HUES64 (cell line): ENCODE measurements at regions not wholly inside any gene's neighbourhood (a gene's known extent, or its start where the extent isn't known, plus 50 kb on each side); places are given as distances from the start of the nearest gene placed in this dataset.
"Not testable (repeated sequence)": the region's sequence is repeated elsewhere in the genome, so short reads cannot be mapped to it uniquely, and the experiment has no call there.

Source experiments
- H3K27ac ChIP-seq: 2 replicates; pipeline ENCODE4 v1.7.0; 2013; ENCODE audit warnings: low read depth, low read length, inconsistent platforms
- H3K27me3 ChIP-seq: 2 replicates; pipeline ENCODE4 v1.6.1; 2013; ENCODE audit warnings: mild to moderate bottlenecking, low read length; ENCODE audit not compliant: insufficient read depth
- H3K36me3 ChIP-seq: 2 replicates; pipeline ENCODE4 v1.6.1; 2013; ENCODE audit warnings: mild to moderate bottlenecking, low read length; ENCODE audit not compliant: insufficient read depth
- H3K4me1 ChIP-seq: 2 replicates; pipeline ENCODE4 v1.6.1; 2013; ENCODE audit warnings: mild to moderate bottlenecking, low read length, moderate library complexity; ENCODE audit not compliant: insufficient read depth
- H3K4me3 ChIP-seq: 2 replicates; pipeline ENCODE4 v1.5.1; 2013; ENCODE audit warnings: mild to moderate bottlenecking, low read length, moderate library complexity
- H3K9ac ChIP-seq: 2 replicates; pipeline ENCODE4 v1.6.1; 2013; ENCODE audit warnings: mild to moderate bottlenecking, low read depth, low read length
- H3K9me3 ChIP-seq: 2 replicates; pipeline ENCODE4 v1.6.1; 2013; ENCODE audit warnings: low read depth, low read length; ENCODE audit not compliant: insufficient read depth
- WGBS: fragments of 150-250, 120-280 bp; methylation state at CpG from one replicate; pipeline ENCODE4 v1.1.7; 2013; ENCODE audit warnings: missing lambda C conversion rate; 5-methylcytosine and 5-hydroxymethylcytosine counted together

DNA sequence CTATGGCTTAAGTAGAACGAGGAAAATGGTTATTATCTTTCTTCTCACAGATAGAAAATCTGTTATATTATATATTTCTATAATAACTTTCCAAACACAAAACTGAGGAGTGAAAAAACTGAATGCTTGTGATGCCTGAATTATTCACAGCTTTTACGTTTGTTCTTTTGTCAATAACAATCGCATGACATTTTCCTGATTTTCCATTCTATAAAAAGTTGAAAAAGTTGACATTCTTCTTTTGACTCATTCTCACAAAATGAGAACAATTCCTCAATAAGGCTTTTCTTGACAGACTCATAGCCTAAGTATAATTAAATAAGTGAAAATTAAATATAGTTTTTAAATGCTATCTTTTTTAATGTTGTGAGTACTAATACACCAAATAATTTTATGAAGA, 288.8 kb upstream of the TGFBR2 start:
- Histone ChIP-seq H3K27me3 (no peaks in the 10 kb centered on the region), H3K9ac (no peak overlapping the region), H3K36me3 (no peaks in the 10 kb centered on the region), H3K4me3 (no peak overlapping the region), H3K9me3 (peaks cover 14% of the 10 kb centered on the region), H3K4me1 (no peaks in the 10 kb centered on the region), H3K27ac (no peak overlapping the region)
- WGBS: 96% methylated on average over 2 of the region's 3 CpGs

DNA sequence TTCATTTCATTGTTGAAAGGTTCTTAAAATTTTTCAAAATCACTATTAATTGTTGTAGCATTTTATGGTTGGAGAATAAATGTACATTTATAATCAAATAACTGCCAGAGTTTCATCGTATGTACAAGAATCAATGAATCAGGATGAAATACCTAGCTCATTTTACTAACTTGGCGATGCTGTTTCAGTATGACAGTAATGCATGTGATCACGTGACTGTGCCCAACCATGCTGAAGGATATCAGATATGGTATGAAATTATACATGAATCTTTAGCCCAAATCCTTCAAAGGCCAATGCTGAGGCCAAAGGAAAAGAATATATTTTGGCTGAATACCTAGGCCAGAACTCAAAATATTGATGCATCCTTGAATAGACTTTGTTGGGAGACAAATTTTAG, 288.3 kb upstream of the TGFBR2 start:
- no peaks in the 10 kb centered on the region for H3K27me3 ChIP-seq
- 100% methylated on average over 3 of the region's 3 CpGs for WGBS
- H3K4me3 ChIP-seq: no peak overlapping the region
- H3K9me3 ChIP-seq: peaks cover 14% of the 10 kb centered on the region
- H3K27ac ChIP-seq: no peak overlapping the region
- no peaks in the 10 kb centered on the region for H3K4me1 ChIP-seq
- H3K9ac ChIP-seq: no peak overlapping the region
- no peaks in the 10 kb centered on the region for H3K36me3 ChIP-seq

DNA sequence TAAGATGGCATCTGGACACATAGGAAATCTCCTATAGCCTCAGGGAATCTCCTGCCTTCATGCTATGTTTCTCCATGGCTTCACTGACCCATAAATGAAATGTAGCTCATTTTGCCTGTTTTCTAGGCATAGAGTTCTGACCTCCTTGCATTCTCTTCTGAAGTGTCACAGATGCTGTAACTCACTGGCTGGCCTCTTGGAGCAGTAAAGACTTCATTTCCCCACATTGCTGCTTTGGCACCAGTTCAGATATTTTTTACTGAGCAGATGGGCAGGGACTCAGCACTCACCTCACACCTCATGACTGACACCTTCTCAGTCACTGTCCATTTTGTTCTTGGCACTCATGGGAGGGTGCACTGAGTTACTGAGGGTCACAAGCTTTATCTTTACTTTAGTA, 286.7 kb upstream of the TGFBR2 start:
- Histone ChIP-seq H3K36me3 (no peaks in the 10 kb centered on the region), H3K27ac (no peak overlapping the region), H3K9me3 (peaks cover 14% of the 10 kb centered on the region), H3K4me3 (no peak overlapping the region), H3K27me3 (no peaks in the 10 kb centered on the region), H3K4me1 (no peaks in the 10 kb centered on the region), H3K9ac (no peak overlapping the region)

DNA sequence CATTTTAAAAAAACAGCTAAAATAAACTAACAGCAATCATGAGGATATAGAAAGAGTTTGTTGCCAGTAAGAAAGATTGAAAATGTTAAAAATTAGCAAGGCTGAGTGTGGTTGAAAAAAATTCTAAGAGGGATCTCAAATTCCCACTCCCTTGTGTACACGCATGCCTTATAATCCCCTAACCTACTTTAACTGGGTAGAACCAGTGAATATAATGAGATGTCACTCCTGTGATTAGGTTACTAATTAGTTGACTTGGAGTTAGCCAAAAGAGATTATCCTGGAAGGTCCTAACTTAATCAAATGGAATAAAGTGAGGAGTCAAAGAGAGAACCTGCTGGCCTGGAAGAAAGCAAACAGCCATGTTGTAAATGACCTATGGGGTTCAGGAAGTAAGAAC, 286.0 kb upstream of the TGFBR2 start:
- no peak overlapping the region for H3K4me3 ChIP-seq
- no peaks in the 10 kb centered on the region for H3K36me3 ChIP-seq
- H3K9ac ChIP-seq: no peak overlapping the region
- H3K27ac ChIP-seq: no peak overlapping the region
- peaks cover 14% of the 10 kb centered on the region for H3K9me3 ChIP-seq
- WGBS: no CpG with 5 or more reads among the region's 1 CpG
- no peaks in the 10 kb centered on the region for H3K27me3 ChIP-seq
- no peaks in the 10 kb centered on the region for H3K4me1 ChIP-seq

DNA sequence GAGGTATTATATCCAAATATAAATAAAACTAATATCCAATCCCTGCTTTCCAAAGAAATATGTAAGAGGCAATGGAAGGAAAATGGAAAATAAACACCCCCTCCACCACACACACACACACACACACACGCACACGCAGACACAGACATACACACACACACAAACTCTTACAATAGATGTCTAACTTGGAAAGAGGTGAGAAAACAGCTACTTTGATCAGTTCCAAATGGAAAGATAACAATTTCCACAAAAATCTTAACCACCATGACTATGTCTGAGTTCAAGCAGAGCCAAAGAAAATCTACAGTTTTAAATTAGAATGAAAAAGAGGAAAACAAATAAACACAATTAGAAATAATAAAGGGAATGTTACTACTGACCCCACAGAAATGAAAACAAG, 285.3 kb upstream of the TGFBR2 start:
- H3K4me1 ChIP-seq: no peaks in the 10 kb centered on the region
- H3K27me3 ChIP-seq: no peaks in the 10 kb centered on the region
- no peak overlapping the region for H3K9ac ChIP-seq
- WGBS: 95% methylated on average over 2 of the region's 2 CpGs
- peaks cover 13% of the 10 kb centered on the region for H3K9me3 ChIP-seq
- no peak overlapping the region for H3K27ac ChIP-seq
- no peaks in the 10 kb centered on the region for H3K36me3 ChIP-seq
- no peak overlapping the region for H3K4me3 ChIP-seq

DNA sequence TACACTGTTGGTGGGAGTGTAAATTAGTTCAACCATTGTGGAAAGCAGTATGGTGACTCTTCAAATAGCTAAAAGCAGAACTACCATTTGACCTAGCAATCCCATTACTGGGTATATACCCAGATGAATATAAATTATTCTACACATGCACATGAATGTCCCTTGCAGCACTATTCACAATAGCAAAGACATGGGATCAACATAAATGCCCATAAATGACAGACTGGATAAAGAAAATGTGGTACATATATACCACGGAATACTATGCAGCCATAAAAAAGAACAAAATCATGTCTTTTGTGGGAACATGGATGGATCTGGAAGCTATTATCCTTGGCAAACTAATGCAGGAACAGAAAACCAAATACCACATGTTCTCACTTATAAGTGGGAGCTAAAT, 282.8 kb upstream of the TGFBR2 start:
- H3K27ac ChIP-seq, H3K4me3 ChIP-seq, H3K9ac ChIP-seq, H3K36me3 ChIP-seq, H3K4me1 ChIP-seq, H3K9me3 ChIP-seq, H3K27me3 ChIP-seq: not testable (repeated sequence)
- 100% methylated on average over 1 of the region's 1 CpG for WGBS

DNA sequence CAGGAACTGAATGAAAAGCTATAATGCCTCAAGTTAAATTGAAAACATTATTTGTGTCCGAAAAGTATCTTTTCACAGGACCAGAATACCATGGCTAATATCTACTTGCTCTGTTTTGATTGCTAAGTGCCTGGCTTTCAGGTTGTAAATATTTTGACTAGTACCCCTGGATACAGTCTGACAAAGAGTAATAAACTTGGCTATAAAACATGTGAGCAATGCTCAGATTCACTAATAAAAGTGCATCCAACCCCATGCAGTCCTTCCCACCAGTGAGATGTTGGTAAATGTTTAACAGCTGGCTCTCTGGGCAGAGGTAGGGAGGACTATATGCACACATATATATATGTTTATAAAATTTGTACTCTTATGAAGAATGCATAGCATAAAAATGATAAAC, 281.8 kb upstream of the TGFBR2 start:
- H3K4me1 ChIP-seq: no peaks in the 10 kb centered on the region
- H3K9ac ChIP-seq: no peak overlapping the region
- H3K27ac ChIP-seq: no peak overlapping the region
- 95% methylated on average over 1 of the region's 1 CpG for WGBS
- no peaks in the 10 kb centered on the region for H3K9me3 ChIP-seq
- no peak overlapping the region for H3K4me3 ChIP-seq
- no peaks in the 10 kb centered on the region for H3K36me3 ChIP-seq
- no peaks in the 10 kb centered on the region for H3K27me3 ChIP-seq

DNA sequence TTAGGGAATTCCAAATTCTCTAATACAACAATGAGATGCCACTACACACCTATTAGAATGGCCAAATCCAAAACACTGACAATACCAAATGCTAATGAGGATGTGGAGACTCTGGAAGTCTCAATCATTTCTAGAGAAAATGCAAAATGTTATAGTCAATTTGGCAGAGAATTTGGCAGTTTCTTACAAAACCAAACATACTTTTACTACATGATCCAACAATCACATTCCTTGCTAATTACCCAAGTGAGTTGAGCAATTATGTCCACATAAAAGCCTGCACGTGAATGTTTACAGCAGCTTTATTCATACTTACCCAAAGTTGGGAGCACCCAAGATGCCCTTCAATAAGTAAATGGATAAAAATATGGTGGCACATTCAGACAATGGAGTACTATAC, 278.4 kb upstream of the TGFBR2 start:
- not testable (repeated sequence) for H3K9me3 ChIP-seq, H3K9ac ChIP-seq, H3K36me3 ChIP-seq, H3K27ac ChIP-seq, H3K4me1 ChIP-seq, H3K4me3 ChIP-seq, H3K27me3 ChIP-seq
- 67% methylated on average over 1 of the region's 1 CpG for WGBS

DNA sequence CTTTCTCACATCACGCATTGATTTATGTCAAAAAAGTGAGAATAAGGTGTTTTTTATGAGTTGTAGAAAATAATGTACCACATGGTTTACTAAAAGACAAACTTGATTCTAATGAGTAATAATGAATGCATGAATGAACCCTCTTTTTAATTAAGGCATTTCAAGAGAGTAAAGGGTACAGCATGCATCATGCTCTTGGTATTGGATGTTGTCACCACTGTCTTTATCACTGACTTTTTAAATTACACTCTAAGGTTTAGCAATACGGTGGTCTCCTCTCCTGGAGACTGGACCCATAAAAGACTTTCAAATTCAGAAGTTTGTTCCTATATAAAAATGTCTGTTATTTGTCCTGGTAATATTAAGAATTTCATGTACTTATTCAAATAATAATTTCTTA, 277.5 kb upstream of the TGFBR2 start:
- not testable (repeated sequence) for H3K4me3 ChIP-seq, H3K4me1 ChIP-seq, H3K9ac ChIP-seq, H3K9me3 ChIP-seq, H3K27me3 ChIP-seq, H3K27ac ChIP-seq, H3K36me3 ChIP-seq
- 100% methylated on average over 1 of the region's 2 CpGs for WGBS

DNA sequence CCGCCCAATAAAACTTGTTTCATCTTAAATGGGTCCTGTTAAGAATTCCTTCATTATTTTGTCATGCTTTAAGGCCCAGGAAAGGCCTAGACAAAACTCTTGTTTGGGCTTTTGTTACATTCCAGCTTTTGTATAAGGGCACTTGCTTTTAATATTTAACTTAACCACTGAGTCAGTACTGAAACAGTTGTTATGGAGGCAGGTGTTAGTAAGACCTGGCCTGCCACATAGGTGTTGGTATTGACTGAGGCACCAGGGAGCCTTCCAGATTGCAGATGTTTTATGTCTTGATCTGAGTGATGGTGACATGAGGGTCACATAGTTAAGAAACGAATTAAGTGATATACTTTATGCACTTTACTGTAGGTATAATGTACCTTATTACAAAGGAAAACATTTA, 274.9 kb upstream of the TGFBR2 start:
- Histone ChIP-seq H3K9me3 (no peaks in the 10 kb centered on the region), H3K27me3 (no peaks in the 10 kb centered on the region), H3K9ac (no peak overlapping the region), H3K4me3 (no peak overlapping the region), H3K4me1 (no peaks in the 10 kb centered on the region; the same call in 1 of the 2 replicates), H3K27ac (no peak overlapping the region), H3K36me3 (no peaks in the 10 kb centered on the region)
- 100% methylated on average over 1 of the region's 2 CpGs for WGBS

DNA sequence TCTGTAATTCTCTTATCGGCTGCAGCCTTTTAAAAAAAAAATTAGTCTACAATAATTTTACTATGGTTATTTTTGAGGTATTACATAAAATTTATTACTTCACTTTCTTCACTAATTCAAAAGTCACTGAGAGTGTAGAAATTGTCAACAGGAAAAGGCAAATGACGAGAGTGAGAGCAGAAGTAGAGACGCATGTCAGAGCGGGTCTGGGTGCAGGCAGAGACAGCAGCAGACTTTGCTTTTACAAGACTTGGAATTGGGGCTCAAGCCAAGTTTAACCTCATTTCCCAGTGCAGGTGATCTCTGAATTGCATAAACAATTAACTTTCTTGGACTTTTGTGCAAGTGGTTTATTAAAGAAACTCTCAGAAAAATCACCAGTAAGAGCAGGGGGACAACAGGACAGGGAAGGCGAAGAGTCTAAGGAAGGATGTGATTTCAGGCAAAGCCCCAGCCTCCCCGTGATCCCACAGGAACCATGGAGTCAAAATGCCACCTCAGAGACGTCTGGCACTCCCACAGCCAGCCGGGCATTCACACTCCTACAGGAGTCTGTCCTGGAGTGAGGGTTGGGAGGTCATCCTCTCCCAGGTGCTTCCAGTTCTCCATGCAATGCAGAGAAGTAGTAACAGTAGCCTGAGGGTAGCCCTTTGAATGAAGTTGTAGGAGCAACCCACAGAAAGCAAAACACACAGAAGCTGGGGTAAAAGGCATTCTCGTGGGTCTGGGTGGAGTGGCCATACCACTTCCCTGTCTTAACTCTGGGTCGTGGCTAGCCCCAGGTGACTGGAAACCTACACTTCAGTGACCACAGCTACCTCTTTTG, 274.0 kb upstream of the TGFBR2 start:
- H3K27me3 ChIP-seq: no peaks in the 10 kb centered on the region
- no peak overlapping the region for H3K27ac ChIP-seq
- no peaks in the 10 kb centered on the region; the same call in 1 of the 2 replicates for H3K4me1 ChIP-seq
- no peak overlapping the region for H3K9ac ChIP-seq
- no peaks in the 10 kb centered on the region for H3K36me3 ChIP-seq
- WGBS: 87% methylated on average over 9 of the region's 10 CpGs
- no peaks in the 10 kb centered on the region for H3K9me3 ChIP-seq
- H3K4me3 ChIP-seq: no peak overlapping the region

DNA sequence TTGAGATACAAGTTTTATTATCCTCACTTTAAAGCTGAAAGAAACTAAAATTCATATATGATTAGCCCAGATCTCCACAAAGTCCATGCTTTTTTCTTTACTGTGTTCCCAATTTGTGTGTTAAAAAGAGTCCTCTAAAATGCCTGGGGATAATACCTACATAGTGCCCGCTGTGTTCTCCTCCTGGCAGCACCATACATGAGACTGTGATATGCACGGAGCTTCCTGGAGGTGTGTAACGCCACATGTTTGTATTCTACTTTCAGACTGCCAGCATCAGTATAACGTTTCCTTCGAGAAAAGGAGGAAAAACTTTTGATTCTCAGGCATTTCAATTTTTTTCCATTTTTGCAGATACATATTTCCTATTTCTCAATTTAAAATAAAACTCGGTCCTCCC, 273.3 kb upstream of the TGFBR2 start:
- Histone ChIP-seq H3K27ac (no peak overlapping the region), H3K4me1 (no peaks in the 10 kb centered on the region; the same call in 1 of the 2 replicates), H3K9me3 (no peaks in the 10 kb centered on the region), H3K36me3 (no peaks in the 10 kb centered on the region), H3K9ac (no peak overlapping the region), H3K27me3 (no peaks in the 10 kb centered on the region), H3K4me3 (no peak overlapping the region)
- WGBS: 93% methylated on average over 6 of the region's 6 CpGs
